GM12892 (cell line): ENCODE measurements at regions not wholly inside any gene's neighbourhood (a gene's known extent, or its start where the extent isn't known, plus 50 kb on each side); places are given as distances from the start of the nearest gene placed in this dataset.

Source experiments
- POLR2A ChIP-seq: IDR thresholded peaks from 2 replicates; pipeline ENCODE4 v1.6.1; 2011; ENCODE audit warnings: low read depth, low read length, control low read depth
- POLR2AphosphoS5 ChIP-seq: IDR thresholded peaks from 2 replicates; pipeline ENCODE4 v1.6.1; 2011; ENCODE audit warnings: low read depth, low read length, control low read depth

GRCh38 chr6:114524081-114524480 lies 181.3 kb upstream of the HS3ST5 start:
- TF ChIP-seq POLR2A (no peak), POLR2AphosphoS5 (no peak)
